Muscle layer of colon (tissue), 2 donors: ENCODE measurements at regions not wholly inside any gene's neighbourhood (a gene's known extent, or its start where the extent isn't known, plus 50 kb on each side); places are given as distances from the start of the nearest gene placed in this dataset.

ENCODE experiments used
- H3K27ac ChIP-seq: one replicate; pipeline ENCODE4 v1.7.0; 2013; ENCODE audit warnings: low read depth, mild to moderate bottlenecking, low read length, moderate library complexity
- H3K27me3 ChIP-seq, 2 donors: one replicate each; pipeline ENCODE4 v1.7.0; 2013; ENCODE audit warnings: low read length in 2 of 2, mild to moderate bottlenecking in 2 of 2; ENCODE audit not compliant: insufficient read depth in 2 of 2, control insufficient read depth in 1 of 2
- H3K36me3 ChIP-seq: one replicate; pipeline ENCODE4 v1.7.0; 2013; ENCODE audit warnings: mild to moderate bottlenecking, low read length; ENCODE audit not compliant: insufficient read depth
- H3K4me1 ChIP-seq: one replicate; pipeline ENCODE4 v1.7.0; 2013; ENCODE audit warnings: mild to moderate bottlenecking, low read length; ENCODE audit not compliant: insufficient read depth
- H3K4me3 ChIP-seq, 2 donors: one replicate each; pipeline ENCODE4 v1.7.0; 2013; ENCODE audit warnings: low read length in 2 of 2, low read depth in 1 of 2, mild to moderate bottlenecking in 1 of 2, moderate library complexity in 1 of 2
- H3K9ac ChIP-seq: one replicate; pipeline ENCODE4 v1.7.0; 2013; ENCODE audit warnings: low read length
- H3K9me3 ChIP-seq: one replicate; pipeline ENCODE4 v1.7.0; 2013; ENCODE audit warnings: mild to moderate bottlenecking, low read length
- donor health status: abdominal sarcoma.
- donor health status: Adenocarcinoma of cecum.

DNA sequence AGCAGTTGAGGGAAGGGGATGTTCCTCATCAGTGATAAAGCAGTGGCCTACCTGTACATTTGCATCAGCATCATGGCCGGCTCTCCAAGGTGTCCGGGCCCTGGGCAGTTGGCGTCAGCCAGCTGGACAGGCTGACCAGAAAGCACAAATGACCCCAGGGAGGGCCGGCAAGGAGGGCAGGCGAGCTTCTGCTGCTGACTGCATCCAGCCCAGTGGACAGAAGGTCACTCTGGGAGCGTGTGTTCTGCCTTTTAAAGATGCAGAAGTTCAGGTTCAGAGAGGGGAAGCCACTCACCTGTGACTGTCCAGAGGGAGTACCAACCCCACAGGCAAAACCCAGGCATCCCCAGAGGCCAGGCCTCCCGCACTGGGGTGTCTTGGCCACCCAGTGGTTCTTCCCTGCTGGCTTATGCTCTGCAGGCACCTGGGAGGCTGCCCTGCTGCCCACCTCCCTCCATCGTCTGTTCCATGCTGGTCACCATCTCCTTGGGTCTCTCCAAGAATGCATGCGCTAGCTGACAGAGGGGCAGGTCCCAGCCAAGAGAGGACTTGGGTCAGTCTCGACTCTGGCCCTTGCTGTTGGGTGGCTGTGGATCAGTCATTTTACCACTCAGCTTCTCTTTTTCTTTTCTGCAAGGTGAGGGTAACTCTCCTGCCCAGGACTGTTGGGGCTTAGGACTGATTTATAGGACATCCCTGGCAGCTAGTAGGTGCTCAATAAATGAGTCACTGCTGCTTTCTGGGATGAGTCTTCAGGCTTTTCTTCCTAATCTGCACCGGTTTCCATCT lies 89.9 kb downstream of the INHBB start:
- no peaks in the 10 kb centered on the region for H3K4me1 ChIP-seq
- H3K4me3 ChIP-seq = no peak overlapping the region
- H3K9ac ChIP-seq = no peak overlapping the region
- no peaks in the 10 kb centered on the region for H3K27me3 ChIP-seq
- no peaks in the 10 kb centered on the region for H3K9me3 ChIP-seq
- H3K27ac ChIP-seq = no peak overlapping the region
- H3K36me3 ChIP-seq = no peaks in the 10 kb centered on the region

DNA sequence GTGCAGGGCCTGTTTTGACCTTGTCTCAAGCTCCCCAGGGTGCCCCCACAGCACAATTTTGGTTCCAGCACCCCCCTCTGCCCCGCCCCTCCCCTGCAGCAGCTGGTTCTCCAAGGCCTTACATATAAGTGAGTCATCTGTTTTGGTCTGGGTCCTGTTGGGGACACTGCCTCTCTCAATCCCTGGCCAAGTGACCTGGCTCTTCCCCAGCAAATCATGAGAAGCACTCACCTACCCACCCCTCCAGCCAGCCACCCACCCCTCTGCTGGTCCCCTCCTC lies 90.5 kb downstream of the INHBB start:
- H3K9me3 ChIP-seq = no peaks in the 10 kb centered on the region
- H3K27me3 ChIP-seq = peaks cover 0 to 4% of the 10 kb centered on the region in 2 donors
- no peak overlapping the region for H3K9ac ChIP-seq
- H3K27ac ChIP-seq = no peak overlapping the region
- no peaks in the 10 kb centered on the region for H3K4me1 ChIP-seq
- H3K36me3 ChIP-seq = no peaks in the 10 kb centered on the region
- H3K4me3 ChIP-seq = no peak overlapping the region

DNA sequence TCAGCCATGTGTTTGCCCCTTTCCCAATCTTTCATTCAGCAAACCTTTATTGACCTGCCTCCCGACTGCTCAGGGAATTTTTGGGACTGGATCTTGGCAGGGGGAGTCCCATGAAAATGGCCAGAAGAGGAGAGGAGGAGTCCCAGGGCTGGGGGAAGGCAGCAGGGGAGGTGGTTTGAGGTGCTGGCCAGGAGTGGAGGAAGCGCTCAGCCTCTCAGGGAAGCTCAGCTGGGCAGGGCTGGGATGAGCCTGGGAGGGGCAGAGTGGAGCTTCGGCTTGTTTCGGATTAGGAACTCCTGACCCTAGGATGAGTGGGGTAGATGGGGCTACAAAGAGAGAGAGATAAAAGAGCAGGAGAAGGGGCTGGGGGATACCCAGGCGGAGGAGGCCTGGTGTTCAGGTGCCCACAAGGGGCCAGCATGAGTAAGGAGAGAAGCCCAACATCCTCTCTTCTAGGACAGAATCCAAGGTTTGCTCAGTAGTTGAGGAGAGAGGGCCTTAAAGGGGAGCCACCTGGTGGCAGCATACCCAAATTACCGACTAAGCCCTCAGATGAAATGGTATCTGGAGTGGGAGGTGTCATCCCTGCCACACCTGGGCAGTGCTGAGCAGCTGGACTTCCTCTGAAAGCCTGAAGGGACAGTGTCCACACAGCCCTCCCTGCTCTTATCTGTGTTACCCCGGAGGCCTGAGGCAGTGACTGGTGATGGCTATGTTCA lies 91.1 kb downstream of the INHBB start:
- Histone ChIP-seq H3K36me3 (no peaks in the 10 kb centered on the region), H3K9me3 (no peaks in the 10 kb centered on the region), H3K27me3 (peaks cover 0 to 11% of the 10 kb centered on the region in 2 donors), H3K4me1 (no peaks in the 10 kb centered on the region), H3K9ac (no peak overlapping the region), H3K27ac (no peak overlapping the region), H3K4me3 (no peak overlapping the region)

DNA sequence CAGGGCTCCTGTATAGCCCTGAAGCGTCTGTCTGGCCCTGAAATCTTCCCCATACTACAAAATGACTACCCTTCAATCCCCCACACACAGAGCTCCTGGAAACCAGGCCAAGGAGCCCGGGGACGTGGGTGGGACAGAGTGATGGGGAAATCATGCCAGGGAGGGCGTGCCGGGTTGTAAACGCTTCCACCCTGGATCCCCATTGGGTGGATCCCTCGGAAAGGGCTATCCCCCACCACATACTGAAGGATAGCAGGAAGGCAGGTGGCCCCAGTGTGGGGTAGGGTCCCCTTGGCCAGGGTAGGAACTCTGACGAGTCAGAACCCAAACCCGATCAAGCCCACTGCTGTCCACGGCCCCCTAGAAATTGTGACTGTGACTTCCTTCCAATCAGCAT lies 91.7 kb downstream of the INHBB start:
- Histone ChIP-seq H3K4me3 (no peak overlapping the region), H3K27me3 (peaks cover 0 to 16% of the 10 kb centered on the region in 2 donors), H3K36me3 (no peaks in the 10 kb centered on the region), H3K9me3 (no peaks in the 10 kb centered on the region), H3K4me1 (peaks cover 3% of the 10 kb centered on the region), H3K27ac (no peak overlapping the region), H3K9ac (no peak overlapping the region)

DNA sequence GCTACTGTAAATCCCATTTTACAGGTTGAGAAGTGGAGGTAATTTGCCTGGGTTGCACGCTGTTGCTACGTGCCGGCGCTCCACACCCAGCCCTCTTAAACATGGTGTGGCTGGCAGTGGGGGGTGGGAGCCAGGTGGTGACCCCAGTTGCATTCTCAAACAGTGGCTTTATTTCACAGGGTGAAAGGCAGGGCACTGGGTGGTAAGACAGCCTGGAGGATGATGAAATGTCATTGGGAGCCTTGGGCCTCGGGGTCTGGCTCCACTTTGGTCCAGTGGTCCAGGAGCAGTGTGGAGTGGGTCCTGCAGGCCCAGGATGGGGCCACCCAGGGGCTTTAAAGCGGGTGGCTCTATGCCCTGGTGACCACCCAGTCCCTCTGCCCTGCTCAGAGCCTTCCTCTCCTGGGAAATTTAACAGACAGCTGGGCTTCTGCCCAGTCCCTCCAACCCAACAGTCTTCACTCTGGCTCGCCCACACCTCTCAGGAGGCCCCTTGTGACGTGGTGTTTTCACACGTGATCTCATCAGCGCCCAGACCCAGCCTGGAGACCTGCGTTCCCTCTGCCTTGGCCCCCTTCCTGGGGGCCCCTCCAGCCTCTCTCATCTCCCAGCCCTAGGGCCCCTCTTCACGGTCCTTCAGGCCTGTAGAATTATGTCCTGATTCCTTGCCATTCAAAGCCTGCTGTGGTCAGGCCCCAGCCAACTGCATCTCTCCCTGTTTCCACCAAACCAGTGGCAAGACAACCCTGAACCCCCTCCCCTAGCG lies 92.5 kb downstream of the INHBB start:
- H3K27ac ChIP-seq = no peak overlapping the region

DNA sequence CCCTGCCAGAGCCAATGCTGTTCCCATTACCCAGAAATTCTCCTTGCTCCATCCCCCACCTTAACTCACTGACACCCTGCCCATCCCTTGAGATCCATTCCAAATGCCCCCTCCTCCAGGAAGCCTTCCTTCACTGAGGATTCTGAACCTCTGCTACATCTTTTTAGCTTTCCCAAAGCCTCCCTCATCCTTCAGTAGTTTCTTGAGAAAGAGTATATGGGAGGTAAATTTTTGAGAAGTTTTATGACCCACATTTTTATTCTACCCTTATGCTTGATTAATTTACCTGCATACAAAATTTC lies 93.1 kb downstream of the INHBB start:
- peaks cover 0 to 24% of the 10 kb centered on the region in 2 donors for H3K27me3 ChIP-seq
- no peak overlapping the region for H3K9ac ChIP-seq
- no peak overlapping the region for H3K27ac ChIP-seq
- H3K4me3 ChIP-seq = no peak overlapping the region
- H3K9me3 ChIP-seq = no peaks in the 10 kb centered on the region
- H3K36me3 ChIP-seq = no peaks in the 10 kb centered on the region
- H3K4me1 ChIP-seq = peaks cover 3% of the 10 kb centered on the region

More for the DNA sequence above, 92.5 kb downstream of the INHBB start:
- peaks cover 0 to 24% of the 10 kb centered on the region in 2 donors for H3K27me3 ChIP-seq
- no peaks in the 10 kb centered on the region for H3K36me3 ChIP-seq
- no peaks in the 10 kb centered on the region for H3K9me3 ChIP-seq
- H3K4me1 ChIP-seq = peaks cover 3% of the 10 kb centered on the region
- no peak overlapping the region for H3K4me3 ChIP-seq
- no peak overlapping the region for H3K9ac ChIP-seq

DNA sequence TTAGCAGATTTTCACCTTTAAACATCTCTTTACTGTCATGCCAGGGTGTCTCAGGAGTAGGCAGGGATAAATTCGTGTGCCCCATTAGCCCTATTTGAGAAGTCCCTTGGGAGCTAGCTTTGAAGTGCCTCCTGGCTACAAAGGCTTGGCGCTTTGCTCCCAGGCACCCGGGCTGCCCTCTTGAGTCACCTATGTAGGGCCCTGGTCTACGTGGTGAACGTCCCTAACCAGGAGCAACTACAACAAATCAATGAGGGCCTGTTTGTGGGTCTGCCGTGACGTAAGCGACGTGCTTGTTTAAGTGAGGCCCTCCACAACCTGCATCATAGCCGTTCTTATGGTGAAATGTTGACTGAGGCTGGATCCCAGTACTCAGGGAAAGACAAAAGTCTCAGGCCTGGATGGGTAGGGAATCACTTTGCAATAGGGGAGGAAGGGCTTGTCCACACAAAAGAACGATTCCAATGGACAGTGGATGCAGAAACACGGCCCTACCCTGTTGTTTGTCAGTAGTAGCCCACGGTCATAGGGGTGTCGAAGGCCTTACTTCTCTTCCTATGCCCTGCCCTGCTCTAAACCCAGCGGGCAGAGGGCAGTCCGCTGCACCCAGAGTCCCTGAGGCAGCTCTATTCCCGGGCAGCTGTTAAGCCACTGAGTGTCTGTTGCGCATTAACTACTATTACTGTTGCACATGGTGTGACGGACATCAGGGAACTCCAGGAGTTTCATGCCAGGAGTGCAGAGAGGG lies 93.9 kb downstream of the INHBB start:
- Histone ChIP-seq H3K27ac (no peak overlapping the region), H3K4me3 (no peak overlapping the region), H3K4me1 (peaks cover 3% of the 10 kb centered on the region), H3K9ac (no peak overlapping the region), H3K9me3 (no peaks in the 10 kb centered on the region), H3K36me3 (no peaks in the 10 kb centered on the region), H3K27me3 (peaks cover 0 to 24% of the 10 kb centered on the region in 2 donors)

DNA sequence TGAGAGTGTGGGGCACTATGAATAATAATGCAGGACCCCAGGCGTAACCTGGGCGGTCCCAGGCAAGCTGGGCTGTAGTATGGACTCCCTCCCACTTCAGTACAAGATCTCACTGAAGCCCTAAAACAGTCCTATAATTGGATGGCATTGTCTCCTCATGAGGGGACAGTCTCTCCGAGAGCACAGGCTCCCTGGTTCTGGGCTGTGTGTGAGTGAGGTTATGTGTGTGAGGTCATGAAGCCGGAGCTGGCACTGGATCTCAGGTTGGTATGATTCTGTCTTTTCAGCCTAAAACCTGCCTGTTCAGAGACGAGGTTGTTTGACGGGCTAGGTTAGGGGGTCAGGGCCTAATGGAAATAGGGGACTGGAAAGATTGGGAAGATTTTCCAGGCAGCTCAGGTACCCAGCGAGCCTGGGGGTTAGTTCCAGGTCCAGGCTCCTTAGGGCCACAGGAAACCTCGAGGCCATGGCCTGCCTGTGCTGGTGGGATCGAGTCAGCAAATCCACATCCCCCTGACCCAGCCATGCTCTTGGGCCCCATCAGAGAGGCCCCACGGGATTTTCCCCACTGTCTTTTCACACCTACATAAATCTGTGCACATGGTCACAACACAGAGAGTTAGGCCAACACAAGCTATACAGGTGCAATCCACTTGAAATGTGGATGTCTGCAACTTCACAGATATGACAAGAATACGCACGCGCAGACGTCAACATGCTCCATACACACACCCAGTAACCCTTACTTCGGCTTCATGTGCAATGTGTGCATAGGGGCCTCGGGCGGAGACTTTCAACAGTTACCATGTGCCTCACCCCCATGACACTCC lies 94.8 kb downstream of the INHBB start:
- Histone ChIP-seq H3K27ac (no peak overlapping the region), H3K4me3 (no peak overlapping the region), H3K9me3 (no peaks in the 10 kb centered on the region), H3K27me3 (peaks cover 0 to 24% of the 10 kb centered on the region in 2 donors), H3K36me3 (no peaks in the 10 kb centered on the region), H3K4me1 (peaks cover 3% of the 10 kb centered on the region), H3K9ac (no peak overlapping the region)

DNA sequence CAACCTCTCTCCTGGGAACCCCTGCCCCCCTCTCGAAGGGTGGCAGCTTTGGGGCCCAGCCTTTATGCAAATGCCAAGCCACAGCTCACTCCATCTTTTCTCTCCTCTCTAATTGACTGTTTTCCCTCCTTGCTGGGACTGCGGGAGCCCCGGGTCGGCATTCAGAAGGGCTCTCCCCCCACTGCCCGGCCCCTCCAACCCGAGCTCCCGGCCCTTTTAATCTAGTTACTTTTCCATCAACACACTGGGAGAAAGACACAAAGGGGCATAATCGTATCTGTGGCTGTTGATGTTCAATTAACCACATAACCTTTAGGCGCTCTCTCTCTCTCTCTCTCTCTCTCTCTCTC lies 95.4 kb downstream of the INHBB start:
- H3K9me3 ChIP-seq = no peaks in the 10 kb centered on the region
- H3K36me3 ChIP-seq = no peaks in the 10 kb centered on the region
- H3K27ac ChIP-seq = no peak overlapping the region
- no peak overlapping the region for H3K4me3 ChIP-seq
- peaks cover 0 to 24% of the 10 kb centered on the region in 2 donors for H3K27me3 ChIP-seq
- no peak overlapping the region for H3K9ac ChIP-seq
- H3K4me1 ChIP-seq = peaks cover 3% of the 10 kb centered on the region

DNA sequence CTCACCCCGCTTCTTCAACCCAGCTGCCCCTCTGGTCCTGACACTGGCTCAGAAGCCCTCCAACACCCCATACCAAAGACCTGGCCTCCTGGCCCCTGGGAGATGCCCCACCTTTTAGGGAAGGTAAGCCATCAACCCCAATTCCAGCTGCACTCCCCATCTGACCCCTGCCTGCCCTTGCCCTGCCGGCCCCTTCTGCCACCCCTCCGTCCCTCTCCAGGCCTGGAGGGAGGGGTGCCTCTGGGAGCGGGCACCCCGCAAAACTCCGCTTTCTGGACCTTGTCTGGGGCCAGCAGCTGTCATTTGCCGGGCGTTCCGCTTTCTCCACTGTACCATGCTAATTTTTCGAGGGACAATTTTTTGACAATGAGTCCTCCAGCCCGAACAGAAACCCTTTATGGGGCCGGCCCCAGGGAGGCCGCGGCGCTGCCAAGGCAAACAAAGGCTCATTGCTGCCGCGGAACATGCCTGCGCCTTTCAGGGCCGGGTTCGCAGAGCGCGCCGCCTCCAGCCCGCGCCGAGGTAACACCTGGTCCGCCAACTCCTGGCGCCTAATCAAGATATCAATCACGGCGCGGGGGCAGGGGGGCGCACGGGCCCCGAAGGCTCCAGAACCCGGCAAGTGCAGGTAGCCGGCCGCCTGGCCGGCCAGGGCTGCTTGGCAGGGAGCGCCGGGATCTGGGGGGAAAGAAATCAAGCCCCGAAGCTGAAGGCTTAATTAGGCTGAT lies 96.0 kb downstream of the INHBB start:
- H3K9me3 ChIP-seq = no peaks in the 10 kb centered on the region
- peaks cover 0 to 24% of the 10 kb centered on the region in 2 donors for H3K27me3 ChIP-seq
- H3K27ac ChIP-seq = no peak overlapping the region
- H3K4me1 ChIP-seq = peaks cover 3% of the 10 kb centered on the region
- H3K4me3 ChIP-seq = no peak overlapping the region
- H3K9ac ChIP-seq = no peak overlapping the region
- no peaks in the 10 kb centered on the region for H3K36me3 ChIP-seq
